A549 (cell line): ENCODE measurements at regions not wholly inside any gene's neighbourhood (a gene's known extent, or its start where the extent isn't known, plus 50 kb on each side); places are given as distances from the start of the nearest gene placed in this dataset.

ENCODE experiments used
- ATAC-seq, 2 experiments: fragments of 200-7000 bp in 1 of 2; fragments of >200 bp in 1 of 2; cut with Nextera tagmentation in 1 of 2; cut with Tn5 transposase in 1 of 2; 3 replicates each; pipeline versions ENCODE4 v1.8.0 to v1.9.1; 2018 to 2020; ENCODE audit warnings: mild to moderate bottlenecking in 1 of 2, moderate library complexity in 1 of 2
- CTCF ChIA-PET: fragments of 300-600 bp; sonication (Branson Sonifier 250); formaldehyde crosslinking; extraction: SDS; loops from one replicate; lab custom pipeline; 2021; ENCODE audit warnings: antibody characterized with exemption, inconsistent platforms; lab: Yijun Ruan, JAX
- POLR2A ChIA-PET: fragments of 350-600 bp; formaldehyde crosslinking; extraction: SDS; loops from one replicate; lab custom pipeline; 2021; ENCODE audit warnings: antibody characterized with exemption, inconsistent platforms; lab: Yijun Ruan, JAX
- DNase-seq, 2 experiments: peaks; one replicate each; pipeline versions ENCODE4 v3.0.0 to v3.0.0-alpha.2; 2011 to 2016; ENCODE audit warnings: low read depth in 1 of 2, low spot score in 1 of 2
- FAIRE-seq: peaks from 2 replicates; lab custom pipeline; 2011; peaks lifted over from hg19 to GRCh38; lab: Jason Lieb, UNC
- H3K27ac ChIP-seq, 2 experiments: fragments of >200 bp; sonication (Bioruptor Twin); formaldehyde crosslinking; 3 replicates each; pipeline ENCODE4 v1.5.1; 2016 to 2017
- H3K4me1 ChIP-seq: fragments of >200 bp; sonication (Bioruptor Twin); formaldehyde crosslinking; 3 replicates; pipeline ENCODE4 v1.6.1; 2016
- H3K4me2 ChIP-seq: fragments of >200 bp; sonication (Bioruptor Twin); formaldehyde crosslinking; 3 replicates; pipeline ENCODE4 v1.6.1; 2016
- H3K4me3 ChIP-seq: fragments of >200 bp; sonication (Bioruptor Twin); formaldehyde crosslinking; 3 replicates; pipeline ENCODE4 v1.5.1; 2016
- H3K9me3 ChIP-seq: fragments of >200 bp; sonication (Bioruptor Twin); formaldehyde crosslinking; 3 replicates; pipeline ENCODE4 v1.6.1; 2016
- BHLHE40 ChIP-seq: IDR thresholded peaks from 2 replicates; pipeline ENCODE4 v1.6.1; 2012; ENCODE audit warnings: low read depth, low read length, inconsistent platforms
- CHD2 ChIP-seq: fragments of 150-350 bp; IDR thresholded peaks from 2 replicates; pipeline ENCODE4 v1.6.1; 2014; ENCODE audit warnings: low read length; ENCODE audit not compliant: partially characterized antibody
- CHD4 ChIP-seq: fragments of 200-600 bp; sonication (generic); IDR thresholded peaks from 2 replicates; pipeline ENCODE4 v1.6.1; 2016; ENCODE audit warnings: antibody characterized with exemption, mild to moderate bottlenecking, borderline replicate concordance
- HDAC2 ChIP-seq: fragments of 200-600 bp; sonication (generic); IDR thresholded peaks from 2 replicates; pipeline ENCODE4 v1.6.1; 2016
- HEYL ChIP-seq: fragments of 250-450 bp; sonication (Bioruptor Pico); IDR thresholded peaks from 2 replicates; pipeline ENCODE4 v1.8.0; 2021; ENCODE audit warnings: mild to moderate bottlenecking, moderate library complexity
- HMGXB4 ChIP-seq: fragments of 250-450 bp; sonication (Bioruptor Pico); IDR thresholded peaks from 2 replicates; pipeline ENCODE4 v1.5.0; 2021; ENCODE audit warnings: mild to moderate bottlenecking, moderate library complexity, borderline replicate concordance
- JUN ChIP-seq, 2 experiments: fragments of >200 bp; sonication (Bioruptor Twin); formaldehyde crosslinking; IDR thresholded peaks; 2 replicates in 1 of 2; 3 replicates in 1 of 2; pipeline ENCODE4 v1.6.1; 2016 to 2017
- MAZ ChIP-seq: fragments of 150-350 bp; IDR thresholded peaks from 2 replicates; pipeline ENCODE4 v1.6.1; 2014; ENCODE audit warnings: antibody characterized with exemption, low read depth, low read length, borderline replicate concordance
- NFE2L2 ChIP-seq: fragments of 150-350 bp; conservative IDR thresholded peaks from 2 replicates; pipeline ENCODE4 v1.6.1; 2014; ENCODE audit warnings: low read length
- NPAS2 ChIP-seq: fragments of 250-450 bp; sonication (Bioruptor Pico); IDR thresholded peaks from 2 replicates; pipeline ENCODE4 v1.8.0; 2022; ENCODE audit warnings: mild to moderate bottlenecking, moderate library complexity, borderline replicate concordance
- RAD21 ChIP-seq, 2 experiments: fragments of >200 bp in 1 of 2; sonication (Bioruptor Twin) in 1 of 2; formaldehyde crosslinking in 1 of 2; IDR thresholded peaks in 1 of 2; conservative IDR thresholded peaks in 1 of 2; 2 replicates in 1 of 2; 3 replicates in 1 of 2; pipeline ENCODE4 v1.6.1; 2012 to 2018; ENCODE audit warnings: inconsistent platforms in 1 of 2
- RCOR1 ChIP-seq: fragments of 150-350 bp; IDR thresholded peaks from 2 replicates; pipeline ENCODE4 v1.6.1; 2014; ENCODE audit warnings: antibody characterized with exemption, low read length, low read depth
- REST ChIP-seq: fragments of 200-600 bp; sonication (generic); IDR thresholded peaks from 2 replicates; pipeline ENCODE4 v1.6.1; 2016; ENCODE audit warnings: antibody characterized with exemption, mild to moderate bottlenecking, moderate library complexity
- RFX5 ChIP-seq: fragments of 450-650 bp; IDR thresholded peaks from 2 replicates; pipeline ENCODE4 v1.7.1; 2014; ENCODE audit warnings: antibody characterized with exemption, mild to moderate bottlenecking, moderate library complexity
- TFCP2L1 ChIP-seq: fragments of 250-450 bp; sonication (Bioruptor Pico); IDR thresholded peaks from 2 replicates; pipeline ENCODE4 v1.5.0; 2021; ENCODE audit warnings: mild to moderate bottlenecking
- USF2 ChIP-seq: fragments of 450-650 bp; IDR thresholded peaks from 2 replicates; pipeline ENCODE4 v1.6.1; 2014; ENCODE audit warnings: antibody characterized with exemption
- ZC3H11A ChIP-seq: fragments of 450-650 bp; IDR thresholded peaks from 2 replicates; pipeline ENCODE4 v1.6.1; 2014; ENCODE audit warnings: antibody characterized with exemption, mild to moderate bottlenecking
- ZNF302 ChIP-seq: fragments of 250-450 bp; sonication (Bioruptor Pico); IDR thresholded peaks from 2 replicates; pipeline ENCODE4 v1.9.0; 2021; ENCODE audit warnings: inconsistent platforms, mild to moderate bottlenecking, moderate library complexity
- WGBS: methylation state at CpG from one replicate; pipeline ENCODE4 v1.1.6; 2017; ENCODE audit errors: missing lambda C conversion rate; 5-methylcytosine and 5-hydroxymethylcytosine counted together

GRCh38 chr2:66301022-66301766 is 133.7 kb upstream of the MEIS1 start:
- ChIA-PET POLR2A (no interaction called here), CTCF (interaction anchor here (0.6 kb wide), 2 partner anchors 69 to 425 kb away, joined by 3 to 6 read pairs; no protein-coding TSS in a partner anchor)
- Histone ChIP-seq H3K9me3 (no peaks in the 10 kb centered on the region), H3K4me1 (no peaks in the 10 kb centered on the region), H3K4me2 (no peak overlapping the region), H3K4me3 (no peak overlapping the region), H3K27ac (no peak overlapping the region)
- FAIRE-seq (no peak), ATAC-seq (no peak), DNase-seq (no peak)
- WGBS: 25% methylated on average over 20 of the region's 20 CpGs
- TF ChIP-seq HDAC2 (no peak), CHD4 (no peak), NFE2L2 (no peak), RCOR1 (no peak), NPAS2 (no peak), REST (no peak), RFX5 (no peak), TFCP2L1 (CRISPR knock-in tag) (no peak), USF2 (no peak), HMGXB4 (CRISPR knock-in tag) (no peak), RAD21 (conservative IDR thresholded peaks at IDR 0.05 in 1 of 2, IDR thresholded peaks at IDR 0.05 in 1 of 2) (no peak), MAZ (no peak), ZC3H11A (no peak), JUN (IDR thresholded peaks at IDR 0.05) (no peak)

GRCh38 chr2:66283787-66284186 is 151.1 kb upstream of the MEIS1 start:
- FAIRE-seq: no peak
- H3K9me3 ChIP-seq: no peaks in the 10 kb centered on the region
- no peak overlapping the region for H3K27ac ChIP-seq
- ATAC-seq: no peak
- H3K4me1 ChIP-seq: no peaks in the 10 kb centered on the region
- ChIA-PET POLR2A (no interaction called here), CTCF (no interaction called here)
- H3K4me3 ChIP-seq: no peak overlapping the region
- TF ChIP-seq HEYL (CRISPR knock-in tag) (no peak), NPAS2 (no peak), RFX5 (no peak), BHLHE40 (no peak), NFE2L2 (no peak), CHD2 (no peak), ZNF302 (no peak)
- no peak overlapping the region for H3K4me2 ChIP-seq
- 0% methylated on average over 1 of the region's 1 CpG for WGBS
- DNase-seq: no peak
